Middle frontal gyrus (tissue), 1 donor: ENCODE measurements at regions not wholly inside any gene's neighbourhood (a gene's known extent, or its start where the extent isn't known, plus 50 kb on each side); places are given as distances from the start of the nearest gene placed in this dataset.
"Not testable (repeated sequence)": the region's sequence is repeated elsewhere in the genome, so short reads cannot be mapped to it uniquely, and the experiment has no call there.

Experiments
- DNase-seq: peaks from one replicate; pipeline ENCODE4 v3.0.0-alpha.2; 2015; ENCODE audit warnings: low spot score; ENCODE audit errors: extremely low spot score

- DNase-seq, result no peak
These were observed 151.1 kb upstream of the MAMLD1 start for GRCh38 chrX:150211988-150212387.

DNA sequence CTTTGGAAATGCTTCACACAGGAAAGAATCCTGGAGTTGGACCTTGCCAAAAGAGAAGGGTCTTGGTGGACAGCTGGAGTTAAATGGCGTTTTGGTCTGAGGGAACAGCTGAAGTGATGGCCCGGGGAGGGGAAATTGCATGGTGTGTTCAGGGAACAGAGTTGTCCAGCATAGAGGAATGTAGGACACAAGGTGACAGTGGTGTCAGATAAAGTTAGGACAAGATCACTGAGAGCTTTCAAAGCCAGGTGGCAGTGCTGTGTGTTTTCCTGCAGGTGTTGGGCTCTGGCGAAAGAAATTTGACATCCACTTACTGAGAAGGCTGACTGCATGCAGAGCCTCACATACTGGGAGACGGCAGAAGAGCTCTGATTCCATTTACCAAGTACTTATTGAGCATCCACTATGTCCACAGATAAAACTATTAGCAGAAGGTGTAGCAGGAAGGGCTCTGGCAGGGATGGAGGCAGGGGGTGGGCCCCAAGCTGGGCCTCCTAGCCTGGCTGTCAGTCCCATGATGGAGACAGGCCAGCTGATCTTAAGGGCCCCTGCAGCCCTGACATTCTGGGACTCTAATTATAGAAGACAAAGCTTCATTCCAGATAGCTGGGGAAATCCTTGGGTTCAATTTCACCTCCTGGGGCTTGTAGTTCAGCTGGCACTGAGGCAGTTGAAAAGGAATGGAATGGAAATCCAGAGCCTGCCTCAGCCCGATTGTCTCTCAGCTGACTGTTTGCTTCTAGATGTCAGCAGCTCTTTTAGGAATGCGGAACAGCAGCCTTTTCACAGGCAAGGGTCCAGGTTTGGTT, 150.2 kb upstream of the MAMLD1 start:
- DNase-seq, result no peak

GRCh38 chrX:150213481-150214030, 149.6 kb upstream of the MAMLD1 start:
- DNase-seq, result no peak

DNA sequence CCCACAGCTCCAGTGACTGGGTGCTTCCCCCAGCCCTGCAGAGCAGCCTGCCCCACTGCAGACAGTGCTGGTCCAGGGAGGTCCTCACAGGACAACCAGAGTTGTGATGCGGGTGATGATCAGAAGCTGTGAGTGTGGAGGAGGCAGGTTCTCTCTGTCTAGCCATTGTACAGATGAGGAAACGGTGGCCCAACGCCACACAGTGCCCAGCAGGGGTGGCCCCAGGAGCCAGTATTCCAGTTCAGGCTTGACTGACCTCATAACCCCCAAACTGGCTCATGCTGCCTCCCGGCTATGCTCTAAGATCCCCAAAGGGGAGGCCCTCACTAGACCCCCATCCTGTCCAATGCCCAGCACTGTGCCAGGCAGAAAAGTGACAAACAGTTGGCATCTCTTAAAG, 147.1 kb upstream of the MAMLD1 start:
- DNase-seq, result not testable (repeated sequence)

- no peak for DNase-seq
These were observed 146.4 kb upstream of the MAMLD1 start for GRCh38 chrX:150216716-150217115.

GRCh38 chrX:150217609-150218008, 145.5 kb upstream of the MAMLD1 start:
- DNase-seq, result no peak

GRCh38 chrX:150219374-150220185, 143.5 kb upstream of the MAMLD1 start:
- no peak for DNase-seq

- DNase-seq, result no peak
These were observed 139.7 kb upstream of the MAMLD1 start for GRCh38 chrX:150223176-150224015.

GRCh38 chrX:150224676-150225075, 138.4 kb upstream of the MAMLD1 start:
- no peak for DNase-seq

GRCh38 chrX:150225266-150225665, 137.9 kb upstream of the MAMLD1 start:
- no peak for DNase-seq

- no peak for DNase-seq
These were observed 137.4 kb upstream of the MAMLD1 start for GRCh38 chrX:150225756-150226155.

DNA sequence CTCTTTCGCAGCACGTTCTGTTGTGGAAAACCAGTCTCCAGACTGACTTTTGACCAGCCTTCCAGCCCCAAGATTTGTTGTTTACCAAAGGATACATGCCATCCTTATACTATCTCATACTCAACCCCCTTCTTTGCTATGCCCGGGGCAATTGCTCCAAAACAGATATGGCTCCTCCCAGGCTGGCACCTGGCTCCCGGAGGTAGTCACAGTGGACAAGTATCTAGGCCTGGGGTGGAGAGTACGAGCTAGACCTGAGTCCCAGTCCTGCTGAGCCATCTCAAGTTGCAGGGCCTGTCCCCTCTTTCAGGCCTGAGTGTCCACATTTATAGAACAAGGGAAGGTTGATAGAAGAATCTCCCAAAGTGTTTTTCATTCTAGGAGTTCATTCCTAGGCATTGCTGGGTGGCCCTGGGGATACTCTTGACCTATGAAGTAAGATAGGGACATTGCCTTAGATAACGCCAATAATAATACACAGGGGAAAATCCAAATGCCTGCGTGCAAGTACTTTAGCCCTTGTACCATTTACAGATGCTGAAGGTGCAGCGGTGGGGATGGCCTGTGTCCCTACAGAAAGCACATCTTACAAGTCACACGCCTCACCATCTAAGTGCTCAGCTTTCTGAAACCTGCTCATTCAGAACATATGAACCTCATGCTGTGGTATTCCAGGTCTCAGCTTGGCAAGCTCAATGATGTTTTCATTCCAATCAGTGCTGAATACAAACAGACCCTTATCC, 136.7 kb upstream of the MAMLD1 start:
- no peak for DNase-seq

- DNase-seq, result no peak
These were observed 135.7 kb upstream of the MAMLD1 start for GRCh38 chrX:150227321-150227860.

- DNase-seq, result no peak
These were observed 135.2 kb upstream of the MAMLD1 start for GRCh38 chrX:150227873-150228410.

- no peak for DNase-seq
These were observed 134.7 kb upstream of the MAMLD1 start for GRCh38 chrX:150228431-150228830.

DNA sequence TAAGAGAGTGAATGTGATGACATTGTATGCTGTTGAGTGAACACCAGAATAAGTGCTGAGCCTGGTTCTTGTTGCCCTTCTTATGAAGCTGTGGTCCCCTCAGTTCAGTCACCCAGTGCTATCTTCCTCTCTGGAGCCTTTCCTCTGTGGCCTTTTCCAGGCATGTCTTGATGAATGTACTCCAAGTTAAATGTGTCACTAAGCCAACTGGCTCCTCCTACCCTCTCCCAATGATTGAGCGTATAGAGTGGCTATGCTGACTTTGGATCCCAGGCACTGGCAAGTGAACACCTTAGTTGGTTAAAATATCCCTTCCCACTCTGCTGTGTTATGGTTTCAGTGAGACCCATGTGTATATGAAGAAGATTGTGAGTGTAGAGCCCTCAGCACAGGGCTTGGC, 134.1 kb upstream of the MAMLD1 start:
- no peak for DNase-seq

GRCh38 chrX:150229481-150229880, 133.6 kb upstream of the MAMLD1 start:
- no peak for DNase-seq

DNA sequence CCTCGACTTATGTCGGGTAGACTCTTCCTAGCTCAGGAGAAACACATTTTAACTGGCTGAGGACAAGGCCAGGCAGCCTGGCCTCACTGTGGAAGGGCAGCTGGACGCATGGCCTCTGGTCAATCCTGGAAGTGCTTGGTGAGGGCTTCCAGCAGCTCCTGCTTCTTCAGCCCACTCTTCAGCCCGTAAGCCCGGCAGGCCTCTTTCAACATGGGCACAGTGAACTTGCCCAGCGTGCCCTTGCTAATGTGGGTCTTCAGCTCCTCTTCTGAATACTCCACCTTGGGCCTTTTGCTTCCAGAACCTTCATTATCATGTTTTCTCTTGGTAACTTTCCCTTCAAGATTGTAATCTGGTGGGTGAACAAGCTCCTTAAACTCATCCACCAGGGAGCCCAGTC, 132.2 kb upstream of the MAMLD1 start:
- not testable (repeated sequence) for DNase-seq

GRCh38 chrX:150231368-150231767, 131.7 kb upstream of the MAMLD1 start:
- DNase-seq, result not testable (repeated sequence)

DNA sequence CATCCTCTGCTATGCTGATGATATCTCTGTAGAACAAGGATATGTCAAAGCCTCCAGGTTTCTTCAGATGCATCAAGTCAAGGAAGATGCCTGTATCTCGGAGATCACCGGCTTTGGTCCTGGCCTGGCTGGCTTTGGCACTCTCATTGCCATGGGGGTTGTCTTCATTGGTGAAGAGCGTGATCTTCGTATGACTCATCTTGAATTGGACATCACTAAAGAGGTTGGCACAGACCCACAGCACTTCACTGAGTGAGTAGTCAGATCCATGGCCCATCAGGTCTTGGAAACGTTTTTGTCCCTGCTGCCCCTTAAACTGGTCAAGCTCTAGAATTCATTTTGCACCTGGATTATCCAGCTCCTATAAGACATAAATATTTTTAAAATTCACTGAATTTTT, 130.9 kb upstream of the MAMLD1 start:
- not testable (repeated sequence) for DNase-seq
